Keratinocyte (primary cell): ENCODE measurements at regions not wholly inside any gene's neighbourhood (a gene's known extent, or its start where the extent isn't known, plus 50 kb on each side); places are given as distances from the start of the nearest gene placed in this dataset.

Experiments
- DNase-seq: peaks from one replicate; pipeline ENCODE4 v3.0.0-alpha.2; 2011; ENCODE audit warnings: low read depth, missing footprints, low spot score
- FAIRE-seq: peaks from 2 replicates; lab custom pipeline; 2011; peaks lifted over from hg19 to GRCh38; lab: Jason Lieb, UNC
- H2AFZ ChIP-seq: 2 replicates; pipeline ENCODE4 v1.6.0; 2012; ENCODE audit warnings: low read length, control low read depth, inconsistent platforms; ENCODE audit not compliant: control insufficient read depth
- H3K27ac ChIP-seq: 2 replicates; pipeline ENCODE4 v1.5.1; 2011; ENCODE audit warnings: low read length; ENCODE audit not compliant: control insufficient read depth, insufficient read depth
- H3K27me3 ChIP-seq: 3 replicates; pipeline ENCODE4 v1.6.0; 2011; ENCODE audit warnings: low read length; ENCODE audit not compliant: control insufficient read depth, insufficient read depth; ENCODE audit errors: extremely low read depth
- H3K36me3 ChIP-seq, 2 experiments: 2 replicates in 1 of 2; 3 replicates in 1 of 2; pipeline ENCODE4 v1.5.1; 2011; ENCODE audit warnings: low read length in 2 of 2, mild to moderate bottlenecking in 1 of 2; ENCODE audit not compliant: control insufficient read depth in 2 of 2, insufficient read depth in 2 of 2; ENCODE audit errors: extremely low read depth in 1 of 2
- H3K4me1 ChIP-seq: 3 replicates; pipeline ENCODE4 v1.5.1; 2011; ENCODE audit warnings: low read length; ENCODE audit not compliant: control insufficient read depth, insufficient read depth; ENCODE audit errors: extremely low read depth
- H3K4me2 ChIP-seq: 3 replicates; pipeline ENCODE4 v1.6.0; 2011; ENCODE audit warnings: low read depth, low read length; ENCODE audit not compliant: control insufficient read depth, insufficient read depth; ENCODE audit errors: extremely low read depth
- H3K4me3 ChIP-seq, 3 experiments: fragments of 200-600 bp in 1 of 3; sonication (generic) in 1 of 3; 2 replicates in 2 of 3; 3 replicates in 1 of 3; pipeline ENCODE4 v1.5.1; 2011 to 2016; ENCODE audit warnings: low read length in 3 of 3, mild to moderate bottlenecking in 3 of 3, control low read depth in 2 of 3, inconsistent platforms in 1 of 3, low read depth in 1 of 3, mixed read lengths in 1 of 3, mixed run types in 1 of 3, moderate library complexity in 1 of 3; ENCODE audit not compliant: control insufficient read depth in 2 of 3, insufficient read depth in 2 of 3; ENCODE audit errors: extremely low read depth in 1 of 3
- H3K79me2 ChIP-seq: 2 replicates; pipeline ENCODE4 v1.6.0; 2012; ENCODE audit warnings: low read length; ENCODE audit not compliant: control insufficient read depth, insufficient read depth
- H3K9ac ChIP-seq: 3 replicates; pipeline ENCODE4 v1.6.0; 2011; ENCODE audit warnings: low read length; ENCODE audit not compliant: control insufficient read depth, insufficient read depth; ENCODE audit errors: extremely low read depth
- H3K9me1 ChIP-seq: 3 replicates; pipeline ENCODE4 v1.6.0; 2011; ENCODE audit warnings: low read length; ENCODE audit not compliant: control insufficient read depth, insufficient read depth; ENCODE audit errors: extremely low read depth
- H3K9me3 ChIP-seq: 2 replicates; pipeline ENCODE4 v1.5.1; 2012; ENCODE audit warnings: low read depth, low read length; ENCODE audit not compliant: control insufficient read depth
- H4K20me1 ChIP-seq: 3 replicates; pipeline ENCODE4 v1.6.0; 2011; ENCODE audit warnings: low read length; ENCODE audit not compliant: control insufficient read depth, insufficient read depth; ENCODE audit errors: extremely low read depth
- CTCF ChIP-seq, 3 experiments: IDR thresholded peaks in 1 of 3; conservative IDR thresholded peaks in 1 of 3; optimal IDR thresholded peaks in 1 of 3; 2 replicates in 2 of 3; 3 replicates in 1 of 3; pipeline versions ENCODE3 to v1.5.1; 2011; ENCODE audit warnings: low read length in 3 of 3, mild to moderate bottlenecking in 3 of 3, moderate library complexity in 2 of 3, control low read depth in 1 of 3, inconsistent platforms in 1 of 3; ENCODE audit not compliant: insufficient read depth in 2 of 3; ENCODE audit errors: extremely low read depth in 1 of 3
- EZH2 ChIP-seq: IDR thresholded peaks from one replicate; pipeline ENCODE4 v1.6.1; 2012; ENCODE audit warnings: inconsistent platforms, mild to moderate bottlenecking, low read length, moderate library complexity
- dilution Hi-C: fragments of 300-500 bp; cut with MboI; formaldehyde crosslinking; loops from one replicate; pipeline ENCODE4 v1.7.0; 2020; ENCODE audit warnings: low sequenced_read_pairs; ENCODE audit not compliant: extremely low pct_ligation_motif_present

DNA sequence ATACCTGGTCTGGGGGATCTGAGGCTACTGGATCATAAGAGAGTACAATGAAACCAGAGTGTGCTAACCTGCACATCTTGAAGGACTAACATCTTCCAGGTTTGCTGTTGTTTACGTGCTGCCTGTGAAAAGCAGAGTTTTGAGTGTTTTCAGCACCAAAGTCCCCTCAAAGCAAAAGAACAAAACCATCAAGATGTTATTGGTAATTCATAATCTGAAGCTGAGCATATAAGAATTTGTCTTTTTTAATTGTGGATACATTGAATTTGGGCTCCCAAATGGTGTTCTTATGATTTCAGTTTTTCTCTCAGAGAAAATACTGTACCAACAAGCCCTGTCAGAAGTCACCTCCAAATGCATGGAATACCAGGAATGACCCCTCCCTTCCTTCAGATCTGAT, 110.2 kb downstream of the BTG1 start:
- Histone ChIP-seq H2AFZ (peak overlapping the region; percentile 35), H3K4me2 (peak overlapping the region; percentile 55), H3K9me1 (no peaks in the 10 kb centered on the region), H3K27ac (peak overlapping the region; percentile 64), H3K36me3 (no peaks in the 10 kb centered on the region), H3K27me3 (no peaks in the 10 kb centered on the region), H3K9ac (peak overlapping the region; percentile 39), H3K9me3 (no peaks in the 10 kb centered on the region), H3K79me2 (no peaks in the 10 kb centered on the region), H4K20me1 (no peaks in the 10 kb centered on the region), H3K4me3 (no peak overlapping the region), H3K4me1 (peaks cover 28% of the 10 kb centered on the region)
- no peak for DNase-seq
- dilution Hi-C loops = no loop called here
- TF ChIP-seq CTCF (optimal IDR thresholded peaks at IDR 0.05 in 1 of 3, IDR thresholded peaks at IDR 0.05 in 1 of 3, conservative IDR thresholded peaks at IDR 0.05 in 1 of 3; ENCODE audit: extremely low read depth in 1 of 3, insufficient read depth in 2 of 3, low read length in 3 of 3) = no peak
- TF ChIP-seq EZH2 = no peak
- FAIRE-seq = no peak

GRCh38 chr12:92034858-92035401, 110.7 kb downstream of the BTG1 start:
- Histone ChIP-seq H3K4me2 (peak overlapping the region; percentile 55), H3K9me3 (no peaks in the 10 kb centered on the region), H2AFZ (no peak overlapping the region), H3K79me2 (no peaks in the 10 kb centered on the region), H3K27ac (peak overlapping the region; percentile 64), H3K36me3 (no peaks in the 10 kb centered on the region), H3K4me1 (peaks cover 28% of the 10 kb centered on the region), H4K20me1 (no peaks in the 10 kb centered on the region), H3K27me3 (no peaks in the 10 kb centered on the region), H3K4me3 (peak overlapping the region in 1 of 3 experiments; percentile 0), H3K9me1 (no peaks in the 10 kb centered on the region), H3K9ac (peak overlapping the region; percentile 39)
- dilution Hi-C loops = no loop called here
- DNase-seq = peak; percentile 26
- no peak for TF ChIP-seq EZH2
- peak; percentile 100 for FAIRE-seq

- H4K20me1 ChIP-seq = no peaks in the 10 kb centered on the region
- no peak overlapping the region for H2AFZ ChIP-seq
- H3K4me2 ChIP-seq = no peak overlapping the region
- H3K36me3 ChIP-seq = no peaks in the 10 kb centered on the region
- no peaks in the 10 kb centered on the region for H3K9me3 ChIP-seq
- H3K27me3 ChIP-seq = no peaks in the 10 kb centered on the region
- DNase-seq = no peak
- dilution Hi-C loops = no loop called here
- no peak overlapping the region for H3K27ac ChIP-seq
- H3K4me3 ChIP-seq = no peak overlapping the region
- TF ChIP-seq CTCF (optimal IDR thresholded peaks at IDR 0.05 in 1 of 3, IDR thresholded peaks at IDR 0.05 in 1 of 3, conservative IDR thresholded peaks at IDR 0.05 in 1 of 3; ENCODE audit: extremely low read depth in 1 of 3, insufficient read depth in 2 of 3, low read length in 3 of 3) (no peak), EZH2 (no peak)
- no peak overlapping the region for H3K9ac ChIP-seq
- FAIRE-seq = no peak
- peaks cover 28% of the 10 kb centered on the region for H3K4me1 ChIP-seq
- H3K9me1 ChIP-seq = no peaks in the 10 kb centered on the region
- no peaks in the 10 kb centered on the region for H3K79me2 ChIP-seq
Measured at GRCh38 chr12:92034083-92034482, 111.6 kb downstream of the BTG1 start.
